ENCODE measurements at regions not wholly inside any gene's neighbourhood (a gene's known extent, or its start where the extent isn't known, plus 50 kb on each side); places are given as distances from the start of the nearest gene placed in this dataset.

DNA sequence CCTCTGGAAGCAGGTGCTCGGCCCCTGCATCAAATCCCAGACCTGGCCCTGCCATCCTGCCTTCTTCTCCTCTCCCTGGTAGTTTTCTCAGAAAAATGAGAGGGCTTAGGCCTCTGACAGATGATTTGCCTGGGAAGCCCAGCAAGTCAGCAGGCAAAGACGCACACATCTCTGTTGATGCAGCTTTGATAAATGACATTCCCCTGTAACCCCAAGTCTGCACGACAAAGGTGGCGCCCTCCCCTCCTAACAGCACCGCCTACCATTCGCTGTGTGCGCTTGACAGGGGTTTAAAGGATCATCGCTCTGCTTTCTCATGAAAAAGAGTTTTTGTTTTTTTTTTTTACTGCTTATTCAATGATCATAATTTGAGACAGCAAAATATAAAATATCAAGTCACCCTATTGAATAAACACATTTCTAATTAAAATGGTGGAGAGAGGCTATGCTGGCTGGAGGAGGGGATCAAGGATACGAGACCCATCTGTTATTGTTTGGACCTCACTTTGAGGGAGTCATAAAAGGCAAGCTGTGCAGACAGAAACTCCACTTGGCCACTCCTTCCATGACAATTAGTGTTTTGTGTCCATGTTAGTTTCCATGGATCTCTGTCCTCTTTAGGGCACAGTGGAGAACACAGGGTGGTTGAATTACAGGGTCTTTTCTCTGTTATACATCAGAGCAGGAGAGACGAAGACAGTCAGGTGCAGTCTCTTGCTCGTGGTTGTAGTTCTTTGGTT, 126.1 kb downstream of the FGF9 start:
- no peak overlapping the region for H2AFZ ChIP-seq (ENCODE audit: low read length)
- no peaks in the 10 kb centered on the region; the same call in 1 of the 2 replicates for H3K27me3 Mint-ChIP-seq (ENCODE audit: low read depth)
- no peaks in the 10 kb centered on the region for H3K23me2 ChIP-seq (ENCODE audit: insufficient read length, low read depth, low read length, poor library complexity, severe bottlenecking)
- no peak overlapping the region for H3K27ac ChIP-seq (ENCODE audit: insufficient read length, low read depth, low read length)
- no peak overlapping the region for H4K5ac ChIP-seq (ENCODE audit: insufficient read length, low read depth, low read length)
- H4K20me1 ChIP-seq (ENCODE audit: control insufficient read depth, insufficient read depth, insufficient read length): no peaks in the 10 kb centered on the region
- DNase-seq: no peak
- H3K56ac ChIP-seq (ENCODE audit: insufficient read length, low read depth, low read length): no peak overlapping the region
- H3K4ac ChIP-seq (ENCODE audit: low read depth, low read length): no peak overlapping the region
- H2BK120ac ChIP-seq (ENCODE audit: low read depth, low read length, poor library complexity, severe bottlenecking): no peak overlapping the region
- H3K4me1 Mint-ChIP-seq: peaks cover 0 to 6% of the 10 kb centered on the region in 2 experiments; a peak in 1 of 4 replicates
- H3K23ac ChIP-seq (ENCODE audit: insufficient read length, low read depth, low read length): no peak overlapping the region
- no peaks in the 10 kb centered on the region; a peak in 1 of 7 replicates for H3K36me3 Mint-ChIP-seq (ENCODE audit: insufficient read depth in 1 of 3, low read depth in 3 of 3)
- no peak overlapping the region for H2BK5ac ChIP-seq (ENCODE audit: insufficient read length, low read length)
- H3K27me3 ChIP-seq (ENCODE audit: insufficient read depth, low read length): no peaks in the 10 kb centered on the region
- no peaks in the 10 kb centered on the region for H3K79me1 ChIP-seq (ENCODE audit: insufficient read depth, low read depth, low read length, poor library complexity, severe bottlenecking)
- no peak overlapping the region for H3K27ac Mint-ChIP-seq
- no peak overlapping the region for H4K91ac ChIP-seq (ENCODE audit: insufficient read length, low read depth, low read length)
- H3K9me3 ChIP-seq (ENCODE audit: control insufficient read depth, low read depth, low read length): no peaks in the 10 kb centered on the region
- no CpG with 5 or more reads among the region's 11 CpGs for WGBS (ENCODE audit: extremely low coverage, insufficient read length, low lambda C conversion rate)
- no peak overlapping the region for H3K14ac ChIP-seq (ENCODE audit: insufficient read depth, low read length)
- H4K8ac ChIP-seq (replicated peaks; ENCODE audit: insufficient read length, low read depth, low read length): no peak overlapping the region
- H3K4me3 Mint-ChIP-seq: no peak overlapping the region
- H3K79me2 ChIP-seq (ENCODE audit: insufficient read depth, low read length): no peaks in the 10 kb centered on the region
- no peak overlapping the region for H2AK5ac ChIP-seq (ENCODE audit: insufficient read length, low read length)
- no peaks in the 10 kb centered on the region; a peak in 1 of 5 replicates for H3K9me3 Mint-ChIP-seq
- H2BK20ac ChIP-seq (ENCODE audit: low read depth, low read length, poor library complexity, severe bottlenecking): no peak overlapping the region
- H3K9ac ChIP-seq (ENCODE audit: extremely low read depth, insufficient read length, low read length): no peak overlapping the region
- H3K4me1 ChIP-seq (ENCODE audit: insufficient read depth, low read length): no peaks in the 10 kb centered on the region
- H3T11ph ChIP-seq (ENCODE audit: low read length): no peak overlapping the region
- H3K4me2 ChIP-seq (ENCODE audit: insufficient read depth, insufficient read length, low read length): no peak overlapping the region
- TF ChIP-seq CTCF (conservative IDR thresholded peaks at IDR 0.05): no peak
- no peak overlapping the region for H2BK12ac ChIP-seq (ENCODE audit: insufficient read length, low read depth, low read length)
- H2BK15ac ChIP-seq (ENCODE audit: low read depth, low read length): no peak overlapping the region
- no peak overlapping the region for H3K18ac ChIP-seq (ENCODE audit: insufficient read length, low read depth, low read length)
